Activated T-cell treated with anti-CD3 and anti-CD28 coated beads for 24 hours (primary cell): ENCODE measurements at regions not wholly inside any gene's neighbourhood (a gene's known extent, or its start where the extent isn't known, plus 50 kb on each side); places are given as distances from the start of the nearest gene placed in this dataset.

Experiments used
- DNase-seq: peaks from one replicate; pipeline ENCODE4 v3.0.0-alpha.2; 2020; ENCODE audit warnings: low read depth

- DNase-seq, result no peak
Observed at GRCh38 chr1:29504196-29504595, 267.9 kb downstream of the PTPRU start.

GRCh38 chr1:29502911-29503840, 266.9 kb downstream of the PTPRU start:
- no peak for DNase-seq

DNA sequence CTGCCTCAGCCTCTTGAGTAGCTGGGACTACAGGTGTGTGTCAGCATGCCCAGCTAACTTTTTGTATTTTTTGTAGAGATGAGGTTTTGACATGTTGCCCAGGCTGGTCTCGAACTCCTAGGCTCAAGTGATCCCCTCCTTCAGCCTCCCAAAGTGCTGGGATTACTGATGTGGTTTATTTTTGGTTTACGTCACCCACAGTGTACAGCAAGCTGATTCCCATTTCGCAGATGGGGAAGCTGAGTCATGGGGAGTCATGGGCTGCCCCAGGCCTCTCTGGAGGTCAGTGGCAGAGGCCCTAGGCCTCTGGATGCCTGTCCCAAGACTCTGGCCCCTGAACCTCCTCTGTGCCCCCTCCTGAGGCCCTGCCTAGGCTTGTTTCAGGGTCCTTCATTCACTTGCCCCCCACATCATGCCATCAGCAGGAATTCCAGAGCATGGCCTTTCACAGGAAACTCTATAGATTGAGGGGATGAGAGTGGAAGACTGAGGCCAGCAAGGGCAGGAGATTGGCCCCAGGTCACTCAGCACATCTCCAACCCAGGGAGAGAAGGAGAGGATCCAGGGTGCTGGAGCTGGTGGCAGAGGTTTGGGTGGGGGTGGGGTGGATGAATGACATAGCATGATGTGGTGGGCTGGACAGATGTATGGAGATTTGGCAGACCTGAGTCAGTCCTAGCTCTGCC, 266.0 kb downstream of the PTPRU start:
- DNase-seq, result no peak

DNA sequence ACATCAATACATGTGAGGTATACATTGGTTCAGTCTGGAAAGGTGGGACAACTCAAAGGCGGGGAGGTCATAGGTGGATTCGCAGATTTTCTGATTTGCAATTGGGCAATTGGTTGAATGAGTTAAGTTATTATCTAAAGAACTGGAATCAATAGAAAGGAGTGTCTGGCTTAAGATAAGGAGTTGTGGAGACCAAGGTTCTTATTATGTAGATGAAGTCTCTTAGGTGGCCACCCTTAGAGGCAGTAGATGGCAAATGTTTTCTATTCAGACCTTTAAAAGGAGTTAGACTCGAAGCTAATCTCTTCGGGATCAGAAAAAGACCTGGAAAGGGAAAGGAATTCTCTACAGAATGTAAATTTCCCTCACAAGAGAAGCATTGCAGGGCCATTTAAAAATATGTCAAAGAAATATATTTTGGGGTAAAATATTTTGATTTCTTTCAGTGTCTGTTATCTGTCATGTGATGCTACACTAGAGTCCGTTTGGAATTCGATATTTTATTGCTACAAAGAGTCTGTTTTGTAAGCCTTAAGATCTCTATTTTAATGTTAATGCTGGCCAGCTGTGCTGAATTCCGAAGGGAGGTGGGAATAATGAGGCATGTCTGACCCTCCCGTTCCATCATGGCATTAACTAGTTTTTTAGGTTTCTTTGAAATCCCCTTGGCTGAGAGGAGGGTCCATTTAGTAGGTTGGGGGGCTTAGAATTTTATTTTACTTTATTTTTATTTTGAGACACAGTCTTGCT, 265.1 kb downstream of the PTPRU start:
- DNase-seq, result no peak

- no peak for DNase-seq
Observed at GRCh38 chr1:29500651-29501050, 264.3 kb downstream of the PTPRU start.

GRCh38 chr1:29500041-29500440, 263.7 kb downstream of the PTPRU start:
- DNase-seq, result no peak

GRCh38 chr1:29499104-29499650, 262.9 kb downstream of the PTPRU start:
- no peak for DNase-seq

- no peak for DNase-seq
Observed at GRCh38 chr1:29498126-29499103, 262.1 kb downstream of the PTPRU start.

DNA sequence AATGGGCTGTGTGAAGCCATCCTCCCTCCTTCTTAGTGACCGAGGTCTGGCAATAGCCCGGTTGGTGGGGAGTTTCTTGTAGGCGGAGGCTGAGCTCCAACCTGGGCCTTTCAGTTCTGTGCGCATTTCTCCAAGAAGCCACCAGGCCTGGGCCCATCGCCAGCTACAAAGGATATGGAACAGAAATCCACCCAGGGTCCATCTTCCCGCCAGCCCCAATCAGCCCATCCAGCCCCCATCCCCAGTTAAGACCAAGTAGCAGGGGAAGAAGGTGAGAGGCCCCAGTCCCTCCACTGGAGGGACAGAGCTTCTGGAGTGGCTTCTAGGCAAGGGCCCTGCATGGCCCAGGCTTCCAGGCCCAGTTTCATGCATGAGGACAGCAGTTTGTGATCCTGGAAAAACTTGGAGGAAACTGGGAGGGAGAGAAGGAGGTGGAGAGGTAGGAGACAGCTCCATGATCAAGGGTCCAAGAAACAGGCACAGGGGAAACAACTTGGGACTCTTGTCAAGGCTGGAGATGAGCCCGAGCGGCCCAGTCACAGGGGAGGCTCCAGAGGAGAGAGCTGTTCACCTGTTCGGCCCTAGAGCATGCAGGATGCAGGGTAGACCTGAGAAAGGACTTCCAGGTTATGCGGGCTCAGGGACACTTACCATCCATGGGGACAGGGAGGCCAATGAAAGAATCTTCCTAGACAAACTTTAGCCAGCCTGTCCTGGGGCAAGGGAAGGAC, 261.2 kb downstream of the PTPRU start:
- DNase-seq, result no peak

- DNase-seq, result no peak
Observed at GRCh38 chr1:29496701-29497100, 260.4 kb downstream of the PTPRU start.

DNA sequence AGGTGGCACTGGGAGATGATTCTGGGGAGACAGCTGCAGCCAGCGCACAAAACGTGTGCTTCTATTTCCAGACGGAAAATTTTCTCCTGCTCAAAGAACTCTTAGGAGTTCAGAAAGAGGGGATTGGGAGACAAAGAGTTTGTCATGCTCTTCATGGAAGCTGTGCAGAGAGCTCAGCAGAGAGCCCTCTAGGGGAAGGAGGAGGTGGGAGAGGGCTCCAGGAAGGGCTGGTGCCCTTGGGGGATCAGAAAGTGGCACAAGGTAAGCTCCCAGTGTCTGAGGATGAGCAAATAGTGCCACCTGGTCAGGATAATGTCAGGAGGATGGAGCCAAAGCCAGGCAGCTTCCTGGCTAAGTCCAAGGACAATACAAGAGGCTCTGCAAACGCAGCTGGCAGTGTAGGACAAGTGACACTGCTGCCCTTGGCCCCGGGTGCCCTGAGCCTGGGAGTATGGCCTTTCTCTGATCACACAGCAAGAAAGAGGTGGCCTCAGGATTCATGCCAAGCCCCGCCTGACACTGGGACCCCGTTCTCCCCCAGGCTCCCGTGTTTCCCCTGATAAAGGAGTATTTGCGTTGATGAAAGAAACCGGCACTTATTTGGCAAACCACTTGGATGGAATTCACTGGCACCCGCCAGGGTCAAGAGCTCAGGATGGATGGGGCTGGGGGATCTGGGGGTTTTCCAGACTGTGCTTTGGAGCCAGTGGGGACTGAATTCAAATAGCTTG, 254.0 kb downstream of the PTPRU start:
- no peak for DNase-seq

DNA sequence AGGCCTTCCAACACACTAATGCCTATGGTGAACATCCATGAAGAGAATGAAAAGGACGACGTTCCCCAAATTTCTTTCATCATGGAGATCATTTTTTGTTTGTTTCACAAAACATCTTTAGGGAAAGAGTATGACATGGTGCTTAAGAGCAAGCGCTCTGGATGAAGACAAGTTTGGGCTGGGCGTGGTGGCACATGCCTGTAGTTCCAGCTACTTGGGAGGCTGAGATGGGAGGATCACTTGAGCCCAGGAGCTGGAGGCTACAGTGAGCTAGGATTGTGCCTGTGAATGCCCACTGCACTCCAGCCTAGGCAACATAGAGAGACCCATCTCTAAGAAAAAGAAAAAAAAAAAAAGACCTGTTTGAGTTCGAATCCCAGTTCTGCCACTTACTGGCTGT, 253.1 kb downstream of the PTPRU start:
- DNase-seq, result no peak

- no peak for DNase-seq
Observed at GRCh38 chr1:29488794-29489311, 252.5 kb downstream of the PTPRU start.

DNA sequence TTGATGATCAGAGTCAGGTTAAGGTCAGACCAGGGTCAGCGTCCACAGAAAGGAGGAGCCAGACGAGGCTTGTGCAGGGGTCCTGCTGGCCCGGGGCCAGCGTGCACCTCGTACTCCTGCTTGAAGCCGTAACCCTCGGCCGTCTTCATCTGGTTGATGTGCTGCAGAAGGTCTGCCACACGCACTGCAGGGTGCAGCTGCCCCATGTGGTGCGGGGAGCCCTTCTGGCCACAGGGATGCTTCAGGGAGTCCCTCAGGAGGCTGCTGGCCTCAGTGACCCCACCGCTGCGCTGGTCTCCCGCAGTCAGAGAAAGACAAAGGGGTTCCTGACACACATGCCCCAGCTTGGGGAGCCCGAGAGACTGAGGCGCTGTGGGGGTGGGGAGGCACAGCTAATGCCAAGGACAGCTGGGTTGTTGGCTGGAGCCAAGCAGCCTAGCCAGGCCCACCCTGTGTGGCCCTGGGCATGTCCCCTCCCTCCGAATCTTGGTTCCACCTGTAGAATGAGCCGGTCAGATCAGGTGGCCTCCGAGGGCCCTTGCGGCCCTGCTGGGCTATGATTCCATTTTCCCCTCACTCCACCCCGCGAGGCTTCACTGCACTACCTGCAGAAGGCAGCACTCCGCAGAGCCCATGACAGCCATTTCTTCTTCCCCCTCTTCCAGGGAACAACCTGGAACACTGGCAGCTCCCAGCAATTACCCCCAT, 251.9 kb downstream of the PTPRU start:
- DNase-seq, result no peak

- no peak for DNase-seq
Observed at GRCh38 chr1:29487291-29487690, 251.0 kb downstream of the PTPRU start.

DNA sequence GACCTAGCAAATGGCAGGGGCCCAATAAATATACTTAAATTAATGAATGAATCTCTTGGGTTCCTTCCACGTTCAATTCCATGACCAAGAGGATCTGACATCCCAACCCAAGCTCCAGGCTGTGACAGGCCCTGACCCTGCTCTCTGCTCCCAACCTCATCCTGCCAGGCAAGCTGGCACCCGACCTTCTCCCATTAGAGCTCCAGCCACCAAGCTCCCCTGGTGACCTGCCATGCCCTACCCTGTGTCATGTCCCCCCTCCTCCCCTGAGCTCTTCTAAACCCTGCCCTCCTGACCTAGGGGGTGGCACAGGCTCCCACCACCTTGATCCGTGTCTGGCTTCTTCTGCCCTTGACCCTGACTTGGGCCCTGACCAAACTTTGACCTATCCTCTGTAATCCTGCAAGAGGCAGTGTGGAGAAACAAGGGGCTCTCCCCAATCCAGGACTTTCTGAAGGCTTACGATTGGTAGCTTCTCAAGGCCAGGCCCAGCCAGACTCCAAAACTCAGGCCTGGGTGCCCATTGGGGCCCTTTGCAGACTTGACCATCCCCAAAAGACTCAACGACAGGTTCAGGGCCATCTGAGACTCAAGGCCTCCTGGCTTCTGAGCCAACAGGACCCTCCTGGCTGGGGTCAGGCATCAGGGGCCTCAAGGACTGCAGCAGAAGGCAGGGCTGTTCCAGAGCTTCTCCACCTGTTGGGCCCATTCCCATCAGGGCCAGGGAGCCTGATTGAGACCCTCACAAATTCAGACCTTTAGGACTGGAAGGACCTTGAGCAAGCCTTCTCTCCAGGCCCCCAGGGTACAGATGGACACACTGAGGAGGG, 249.0 kb downstream of the PTPRU start:
- no peak for DNase-seq

DNA sequence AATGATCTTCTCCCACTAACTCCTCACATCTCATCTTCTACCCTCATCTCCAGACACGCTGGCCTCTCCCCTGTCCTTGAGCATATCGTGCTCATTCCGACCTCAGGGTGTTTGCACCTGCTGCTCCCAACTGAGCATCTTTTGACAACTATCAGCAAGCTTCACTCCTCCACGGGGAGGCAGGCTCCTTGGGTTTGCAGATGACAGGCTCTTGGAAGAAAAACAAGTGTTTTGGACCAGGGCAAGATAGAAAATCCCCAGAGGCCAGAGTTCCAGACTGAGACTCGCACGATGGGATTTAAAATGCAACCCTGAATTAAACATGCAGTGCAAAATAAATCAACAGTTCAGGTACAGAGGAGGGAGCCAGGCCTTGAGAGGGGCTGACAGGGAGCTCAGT, 246.7 kb downstream of the PTPRU start:
- DNase-seq, result no peak

- no peak for DNase-seq
Observed at GRCh38 chr1:29482064-29482463, 245.7 kb downstream of the PTPRU start.
